ENCODE measurements at regions not wholly inside any gene's neighbourhood (a gene's known extent, or its start where the extent isn't known, plus 50 kb on each side); places are given as distances from the start of the nearest gene placed in this dataset.
A peak's percentile ranks its signal among the peaks of the same experiment; 100 is the strongest.

- no peak for DNase-seq
- no peak overlapping the region for H3K18ac ChIP-seq (ENCODE audit: low read length)
- peak overlapping the region; percentile 59 for H3K27ac ChIP-seq (ENCODE audit: low read depth, low read length)
- H2BK12ac ChIP-seq (ENCODE audit: low read length), result no peak overlapping the region
- H3K4ac ChIP-seq (ENCODE audit: low read depth, low read length), result no peak overlapping the region
- no peaks in the 10 kb centered on the region for H3K36me3 ChIP-seq (ENCODE audit: control insufficient read depth in 1 of 2, insufficient read depth in 2 of 2, low read length in 2 of 2)
- H2AK5ac ChIP-seq (ENCODE audit: low read length), result no peak overlapping the region
- H4K8ac ChIP-seq (ENCODE audit: low read depth, low read length), result no peak overlapping the region
- H3K79me2 ChIP-seq (ENCODE audit: control insufficient read depth, insufficient read depth, low read length, poor library complexity), result no peaks in the 10 kb centered on the region
- H3K14ac ChIP-seq (ENCODE audit: low read length), result no peak overlapping the region
- peaks cover 5 to 26% of the 10 kb centered on the region in 2 experiments for H3K4me1 ChIP-seq (ENCODE audit: control insufficient read depth in 1 of 2, insufficient read depth in 2 of 2, low read length in 2 of 2)
- H3K9ac ChIP-seq (ENCODE audit: low read length), result no peak overlapping the region
- no peaks in the 10 kb centered on the region for H3K27me3 ChIP-seq (ENCODE audit: insufficient read depth, low read length)
- H4K12ac ChIP-seq (ENCODE audit: low read depth, low read length), result no peak overlapping the region
- H3K4me2 ChIP-seq (ENCODE audit: low read length), result no peak overlapping the region
- no CpG with 5 or more reads among the region's 2 CpGs for WGBS (ENCODE audit: extremely low coverage, insufficient coverage, insufficient read length)
- no peak overlapping the region for H4K91ac ChIP-seq (ENCODE audit: low read depth, low read length)
- peaks cover 8% of the 10 kb centered on the region for H3K79me1 ChIP-seq (ENCODE audit: low read length)
- no peak overlapping the region for H3K23ac ChIP-seq (ENCODE audit: low read length)
- no peak overlapping the region for H3K4me3 ChIP-seq (ENCODE audit: low read depth, low read length)
- no peaks in the 10 kb centered on the region for H3K9me3 ChIP-seq (ENCODE audit: insufficient read depth, low read depth, low read length)
- H2BK5ac ChIP-seq (ENCODE audit: low read depth, low read length, poor library complexity), result no peak overlapping the region
- no peak overlapping the region for H2AFZ ChIP-seq (ENCODE audit: insufficient read depth, low read length, poor library complexity)
- H2BK120ac ChIP-seq (ENCODE audit: insufficient read depth, low read length, poor library complexity), result peak overlapping the region; percentile 75
These were observed 117.5 kb upstream of the COL21A1 start for GRCh38 chr6:56364827-56365339.

GRCh38 chr6:56364431-56364826 is 117.0 kb upstream of the COL21A1 start:
- DNase-seq, result no peak
- Histone ChIP-seq H3K23ac (ENCODE audit: low read length) (no peak overlapping the region), H3K4me1 (ENCODE audit: control insufficient read depth in 1 of 2, insufficient read depth in 2 of 2, low read length in 2 of 2) (peaks cover 5 to 26% of the 10 kb centered on the region in 2 experiments), H2AFZ (ENCODE audit: insufficient read depth, low read length, poor library complexity) (no peak overlapping the region), H3K79me1 (ENCODE audit: low read length) (peaks cover 8% of the 10 kb centered on the region), H2BK120ac (ENCODE audit: insufficient read depth, low read length, poor library complexity) (no peak overlapping the region), H3K14ac (ENCODE audit: low read length) (no peak overlapping the region), H3K27me3 (ENCODE audit: insufficient read depth, low read length) (no peaks in the 10 kb centered on the region), H4K12ac (ENCODE audit: low read depth, low read length) (no peak overlapping the region), H2AK5ac (ENCODE audit: low read length) (no peak overlapping the region), H3K4me2 (ENCODE audit: low read length) (no peak overlapping the region), H3K9me3 (ENCODE audit: insufficient read depth, low read depth, low read length) (no peaks in the 10 kb centered on the region), H3K79me2 (ENCODE audit: control insufficient read depth, insufficient read depth, low read length, poor library complexity) (no peaks in the 10 kb centered on the region), H3K18ac (ENCODE audit: low read length) (no peak overlapping the region), H3K36me3 (ENCODE audit: control insufficient read depth in 1 of 2, insufficient read depth in 2 of 2, low read length in 2 of 2) (no peaks in the 10 kb centered on the region), H3K27ac (ENCODE audit: low read depth, low read length) (peak overlapping the region; percentile 65), H4K8ac (ENCODE audit: low read depth, low read length) (no peak overlapping the region), H3K4me3 (ENCODE audit: low read depth, low read length) (no peak overlapping the region), H4K91ac (ENCODE audit: low read depth, low read length) (peak overlapping the region; percentile 75), H2BK12ac (ENCODE audit: low read length) (peak overlapping the region; percentile 27), H2BK5ac (ENCODE audit: low read depth, low read length, poor library complexity) (peak overlapping the region; percentile 14), H3K9ac (ENCODE audit: low read length) (no peak overlapping the region), H3K4ac (ENCODE audit: low read depth, low read length) (no peak overlapping the region)

GRCh38 chr6:56363796-56364430 is 116.5 kb upstream of the COL21A1 start:
- WGBS (ENCODE audit: extremely low coverage, insufficient coverage, insufficient read length), result no CpG with 5 or more reads among the region's 5 CpGs
- Histone ChIP-seq H3K9me3 (ENCODE audit: insufficient read depth, low read depth, low read length) (no peaks in the 10 kb centered on the region), H3K27me3 (ENCODE audit: insufficient read depth, low read length) (no peaks in the 10 kb centered on the region), H4K91ac (ENCODE audit: low read depth, low read length) (no peak overlapping the region), H2BK5ac (ENCODE audit: low read depth, low read length, poor library complexity) (peak overlapping the region; percentile 73), H3K4ac (ENCODE audit: low read depth, low read length) (no peak overlapping the region), H3K4me2 (ENCODE audit: low read length) (no peak overlapping the region), H2BK12ac (ENCODE audit: low read length) (peak overlapping the region; percentile 38), H3K27ac (ENCODE audit: low read depth, low read length) (peak overlapping the region; percentile 65), H2AK5ac (ENCODE audit: low read length) (no peak overlapping the region), H3K4me3 (ENCODE audit: low read depth, low read length) (no peak overlapping the region), H2BK120ac (ENCODE audit: insufficient read depth, low read length, poor library complexity) (peak overlapping the region; percentile 79), H3K14ac (ENCODE audit: low read length) (no peak overlapping the region), H3K79me1 (ENCODE audit: low read length) (peaks cover 8% of the 10 kb centered on the region), H3K9ac (ENCODE audit: low read length) (no peak overlapping the region), H4K8ac (ENCODE audit: low read depth, low read length) (no peak overlapping the region), H4K12ac (ENCODE audit: low read depth, low read length) (no peak overlapping the region), H3K36me3 (ENCODE audit: control insufficient read depth in 1 of 2, insufficient read depth in 2 of 2, low read length in 2 of 2) (no peaks in the 10 kb centered on the region), H2AFZ (ENCODE audit: insufficient read depth, low read length, poor library complexity) (no peak overlapping the region), H3K23ac (ENCODE audit: low read length) (no peak overlapping the region), H3K4me1 (ENCODE audit: control insufficient read depth in 1 of 2, insufficient read depth in 2 of 2, low read length in 2 of 2) (peaks cover 5 to 26% of the 10 kb centered on the region in 2 experiments), H3K18ac (ENCODE audit: low read length) (no peak overlapping the region), H3K79me2 (ENCODE audit: control insufficient read depth, insufficient read depth, low read length, poor library complexity) (no peaks in the 10 kb centered on the region)
- DNase-seq, result no peak

- Histone ChIP-seq H3K36me3 (ENCODE audit: control insufficient read depth in 1 of 2, insufficient read depth in 2 of 2, low read length in 2 of 2) (no peaks in the 10 kb centered on the region), H3K14ac (ENCODE audit: low read length) (no peak overlapping the region), H3K9ac (ENCODE audit: low read length) (no peak overlapping the region), H3K4me2 (ENCODE audit: low read length) (no peak overlapping the region), H3K4me3 (ENCODE audit: low read depth, low read length) (no peak overlapping the region), H3K27ac (ENCODE audit: low read depth, low read length) (no peak overlapping the region), H2AFZ (ENCODE audit: insufficient read depth, low read length, poor library complexity) (no peak overlapping the region), H4K12ac (ENCODE audit: low read depth, low read length) (no peak overlapping the region), H4K8ac (ENCODE audit: low read depth, low read length) (no peak overlapping the region), H2BK120ac (ENCODE audit: insufficient read depth, low read length, poor library complexity) (peak overlapping the region; percentile 4), H3K23ac (ENCODE audit: low read length) (no peak overlapping the region), H3K9me3 (ENCODE audit: insufficient read depth, low read depth, low read length) (no peaks in the 10 kb centered on the region), H3K4ac (ENCODE audit: low read depth, low read length) (no peak overlapping the region), H3K79me2 (ENCODE audit: control insufficient read depth, insufficient read depth, low read length, poor library complexity) (no peaks in the 10 kb centered on the region), H3K18ac (ENCODE audit: low read length) (no peak overlapping the region), H3K4me1 (ENCODE audit: control insufficient read depth in 1 of 2, insufficient read depth in 2 of 2, low read length in 2 of 2) (peaks cover 5 to 26% of the 10 kb centered on the region in 2 experiments), H2BK5ac (ENCODE audit: low read depth, low read length, poor library complexity) (no peak overlapping the region), H2BK12ac (ENCODE audit: low read length) (no peak overlapping the region), H2AK5ac (ENCODE audit: low read length) (no peak overlapping the region), H3K27me3 (ENCODE audit: insufficient read depth, low read length) (no peaks in the 10 kb centered on the region), H4K91ac (ENCODE audit: low read depth, low read length) (no peak overlapping the region), H3K79me1 (ENCODE audit: low read length) (peaks cover 8% of the 10 kb centered on the region)
- no peak for DNase-seq
- no CpG with 5 or more reads among the region's 4 CpGs for WGBS (ENCODE audit: extremely low coverage, insufficient coverage, insufficient read length)
These were observed 114.4 kb upstream of the COL21A1 start for GRCh38 chr6:56361812-56362211.
